SK-N-SH (cell line): ENCODE measurements at regions not wholly inside any gene's neighbourhood (a gene's known extent, or its start where the extent isn't known, plus 50 kb on each side); places are given as distances from the start of the nearest gene placed in this dataset.

Experiments
- EZH2phosphoT487 ChIP-seq: fragments of 200-600 bp; sonication (generic); IDR thresholded peaks from 2 replicates; pipeline ENCODE4 v1.6.1; 2017; ENCODE audit warnings: low read depth, mixed run types, mild to moderate bottlenecking, antibody characterized with exemption, moderate library complexity, borderline replicate concordance
- NFIC ChIP-seq: IDR thresholded peaks from 2 replicates; pipeline ENCODE4 v1.4.0; 2012; ENCODE audit warnings: borderline replicate concordance
- POLR2AphosphoS5 ChIP-seq: IDR thresholded peaks from 2 replicates; pipeline ENCODE4 v1.6.1; 2012; ENCODE audit warnings: low read depth, low read length
- RAD21 ChIP-seq: IDR thresholded peaks from 2 replicates; pipeline ENCODE4 v1.6.1; 2012; ENCODE audit warnings: mild to moderate bottlenecking, low read length
- RFX5 ChIP-seq: IDR thresholded peaks from 2 replicates; pipeline ENCODE4 v1.6.1; 2012; ENCODE audit warnings: mild to moderate bottlenecking, improper control_type of control experiment, low read length
- TEAD4 ChIP-seq: IDR thresholded peaks from 2 replicates; pipeline ENCODE4 v1.4.0; 2012; ENCODE audit warnings: mild to moderate bottlenecking, borderline replicate concordance; ENCODE audit not compliant: insufficient read depth
- TF ChIP-seq, protein P1 (sequence below): fragments of 200-600 bp; sonication (generic); IDR thresholded peaks from 2 replicates; pipeline ENCODE4 v1.6.1; 2017; ENCODE audit warnings: antibody characterized with exemption, mild to moderate bottlenecking, moderate library complexity
- TF ChIP-seq, protein P2 (sequence below): IDR thresholded peaks from 2 replicates; pipeline ENCODE4 v1.4.0; 2012; ENCODE audit warnings: low read depth, borderline replicate concordance
- TF ChIP-seq, protein P3 (sequence below): IDR thresholded peaks from 2 replicates; pipeline ENCODE4 v1.6.1; 2012; ENCODE audit warnings: mild to moderate bottlenecking, low read depth, low read length, moderate library complexity

DNA sequence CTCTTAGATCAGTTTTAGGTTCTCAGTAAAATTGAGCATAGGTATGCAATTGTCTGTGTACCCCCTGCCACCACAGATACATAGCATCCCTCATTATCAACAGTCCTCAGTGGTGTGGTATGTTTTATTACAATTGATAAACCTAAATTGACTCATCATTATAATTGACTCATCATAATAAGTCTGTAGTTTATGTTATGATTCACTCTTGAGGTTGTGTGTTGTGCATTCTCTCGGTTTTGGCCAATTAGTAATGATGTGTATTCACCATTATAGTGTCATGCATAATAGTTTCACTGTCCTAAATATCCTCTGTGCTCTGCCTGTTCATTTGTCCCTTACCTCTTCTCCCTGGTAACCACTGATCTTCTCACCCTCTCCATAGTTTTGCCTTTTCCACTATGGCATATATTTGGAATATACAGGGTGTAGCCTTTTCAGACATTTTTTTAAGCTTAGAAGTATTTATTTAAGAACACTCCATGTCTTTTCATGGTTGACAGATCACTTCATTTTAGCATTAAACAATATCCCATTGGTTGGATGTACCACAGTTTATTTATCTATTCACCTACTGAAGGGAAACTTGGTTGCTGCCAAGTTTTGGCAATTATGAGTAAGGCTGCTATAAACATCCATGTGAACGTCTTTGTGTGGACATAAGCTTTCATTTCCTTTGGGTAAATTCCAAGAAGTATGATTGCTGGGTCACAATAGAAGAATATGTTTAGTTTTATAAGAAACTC, 1620.6 kb upstream of the MIR17HG start:
- TF ChIP-seq, protein P1, sequence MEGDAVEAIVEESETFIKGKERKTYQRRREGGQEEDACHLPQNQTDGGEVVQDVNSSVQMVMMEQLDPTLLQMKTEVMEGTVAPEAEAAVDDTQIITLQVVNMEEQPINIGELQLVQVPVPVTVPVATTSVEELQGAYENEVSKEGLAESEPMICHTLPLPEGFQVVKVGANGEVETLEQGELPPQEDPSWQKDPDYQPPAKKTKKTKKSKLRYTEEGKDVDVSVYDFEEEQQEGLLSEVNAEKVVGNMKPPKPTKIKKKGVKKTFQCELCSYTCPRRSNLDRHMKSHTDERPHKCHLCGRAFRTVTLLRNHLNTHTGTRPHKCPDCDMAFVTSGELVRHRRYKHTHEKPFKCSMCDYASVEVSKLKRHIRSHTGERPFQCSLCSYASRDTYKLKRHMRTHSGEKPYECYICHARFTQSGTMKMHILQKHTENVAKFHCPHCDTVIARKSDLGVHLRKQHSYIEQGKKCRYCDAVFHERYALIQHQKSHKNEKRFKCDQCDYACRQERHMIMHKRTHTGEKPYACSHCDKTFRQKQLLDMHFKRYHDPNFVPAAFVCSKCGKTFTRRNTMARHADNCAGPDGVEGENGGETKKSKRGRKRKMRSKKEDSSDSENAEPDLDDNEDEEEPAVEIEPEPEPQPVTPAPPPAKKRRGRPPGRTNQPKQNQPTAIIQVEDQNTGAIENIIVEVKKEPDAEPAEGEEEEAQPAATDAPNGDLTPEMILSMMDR: no peak
- TF ChIP-seq EZH2phosphoT487 (no peak), TEAD4 (no peak), NFIC (no peak), RFX5 (no peak), RAD21 (no peak), POLR2AphosphoS5 (no peak)
- TF ChIP-seq, protein P2, sequence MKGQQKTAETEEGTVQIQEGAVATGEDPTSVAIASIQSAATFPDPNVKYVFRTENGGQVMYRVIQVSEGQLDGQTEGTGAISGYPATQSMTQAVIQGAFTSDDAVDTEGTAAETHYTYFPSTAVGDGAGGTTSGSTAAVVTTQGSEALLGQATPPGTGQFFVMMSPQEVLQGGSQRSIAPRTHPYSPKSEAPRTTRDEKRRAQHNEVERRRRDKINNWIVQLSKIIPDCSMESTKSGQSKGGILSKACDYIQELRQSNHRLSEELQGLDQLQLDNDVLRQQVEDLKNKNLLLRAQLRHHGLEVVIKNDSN: no peak
- TF ChIP-seq, protein P3, sequence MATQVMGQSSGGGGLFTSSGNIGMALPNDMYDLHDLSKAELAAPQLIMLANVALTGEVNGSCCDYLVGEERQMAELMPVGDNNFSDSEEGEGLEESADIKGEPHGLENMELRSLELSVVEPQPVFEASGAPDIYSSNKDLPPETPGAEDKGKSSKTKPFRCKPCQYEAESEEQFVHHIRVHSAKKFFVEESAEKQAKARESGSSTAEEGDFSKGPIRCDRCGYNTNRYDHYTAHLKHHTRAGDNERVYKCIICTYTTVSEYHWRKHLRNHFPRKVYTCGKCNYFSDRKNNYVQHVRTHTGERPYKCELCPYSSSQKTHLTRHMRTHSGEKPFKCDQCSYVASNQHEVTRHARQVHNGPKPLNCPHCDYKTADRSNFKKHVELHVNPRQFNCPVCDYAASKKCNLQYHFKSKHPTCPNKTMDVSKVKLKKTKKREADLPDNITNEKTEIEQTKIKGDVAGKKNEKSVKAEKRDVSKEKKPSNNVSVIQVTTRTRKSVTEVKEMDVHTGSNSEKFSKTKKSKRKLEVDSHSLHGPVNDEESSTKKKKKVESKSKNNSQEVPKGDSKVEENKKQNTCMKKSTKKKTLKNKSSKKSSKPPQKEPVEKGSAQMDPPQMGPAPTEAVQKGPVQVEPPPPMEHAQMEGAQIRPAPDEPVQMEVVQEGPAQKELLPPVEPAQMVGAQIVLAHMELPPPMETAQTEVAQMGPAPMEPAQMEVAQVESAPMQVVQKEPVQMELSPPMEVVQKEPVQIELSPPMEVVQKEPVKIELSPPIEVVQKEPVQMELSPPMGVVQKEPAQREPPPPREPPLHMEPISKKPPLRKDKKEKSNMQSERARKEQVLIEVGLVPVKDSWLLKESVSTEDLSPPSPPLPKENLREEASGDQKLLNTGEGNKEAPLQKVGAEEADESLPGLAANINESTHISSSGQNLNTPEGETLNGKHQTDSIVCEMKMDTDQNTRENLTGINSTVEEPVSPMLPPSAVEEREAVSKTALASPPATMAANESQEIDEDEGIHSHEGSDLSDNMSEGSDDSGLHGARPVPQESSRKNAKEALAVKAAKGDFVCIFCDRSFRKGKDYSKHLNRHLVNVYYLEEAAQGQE: no peak
